RWPE1 (cell line): ENCODE measurements at regions not wholly inside any gene's neighbourhood (a gene's known extent, or its start where the extent isn't known, plus 50 kb on each side); places are given as distances from the start of the nearest gene placed in this dataset.

Source experiments
- CTCF ChIA-PET: fragments of 350-600 bp; sonication (Branson Sonifier 250); formaldehyde crosslinking; extraction: SDS; loops from one replicate; lab custom pipeline; 2021; lab: Yijun Ruan, JAX
- POLR2A ChIA-PET: fragments of 400-600 bp; formaldehyde crosslinking; extraction: SDS; loops from one replicate; lab custom pipeline; 2020; ENCODE audit warnings: antibody characterized with exemption; ENCODE audit not compliant: low non-redundant PET; lab: Yijun Ruan, JAX
- DNase-seq: peaks from one replicate; pipeline ENCODE4 v3.0.0; 2012; ENCODE audit warnings: low spot score
- H3K27ac ChIP-seq: fragments of 450-650 bp; 2 replicates; pipeline ENCODE4 v1.5.1; 2017
- CTCF ChIP-seq: fragments of 450-650 bp; conservative IDR thresholded peaks from 2 replicates; pipeline ENCODE4 v1.5.1; 2017; ENCODE audit warnings: low read depth, mild to moderate bottlenecking

DNA sequence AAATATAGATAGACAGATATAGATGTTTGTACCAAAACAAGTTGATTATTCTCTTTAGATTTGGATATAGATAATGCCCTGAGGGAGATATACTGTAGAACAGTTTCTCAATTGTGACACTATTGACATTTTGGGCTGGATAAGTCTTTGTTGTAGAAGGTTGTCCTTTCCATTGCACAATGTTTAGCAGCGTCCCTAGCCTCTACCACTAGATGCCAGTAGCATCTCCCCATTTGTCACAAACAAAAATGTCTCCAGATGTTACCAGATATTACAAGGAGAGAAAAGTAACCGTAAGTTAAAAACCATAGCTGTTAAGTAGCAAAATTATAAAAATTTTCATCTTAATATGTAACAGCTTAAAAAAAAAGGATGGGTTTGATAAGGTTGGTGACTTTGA is 2595.3 kb downstream of the ARAP2 start:
- no peak overlapping the region for H3K27ac ChIP-seq
- peak; percentile 40; the same call in 1 of the 2 replicates for TF ChIP-seq CTCF
- POLR2A ChIA-PET = no interaction called here
- DNase-seq = no peak
- CTCF ChIA-PET = interaction anchor here (0.6 kb wide), 1 partner anchor 372 kb away, joined by 3 read pairs; no protein-coding TSS in a partner anchor

- DNase-seq = no peak
- H3K27ac ChIP-seq = no peak overlapping the region
- CTCF ChIA-PET = interaction anchor here (0.6 kb wide), 1 partner anchor 372 kb away, joined by 3 read pairs; no protein-coding TSS in a partner anchor
- TF ChIP-seq CTCF = no peak
- POLR2A ChIA-PET = no interaction called here
These were observed 2594.8 kb downstream of the ARAP2 start for GRCh38 chr4:33649471-33649870.

GRCh38 chr4:33650036-33650435 is 2594.3 kb downstream of the ARAP2 start:
- TF ChIP-seq CTCF = no peak
- H3K27ac ChIP-seq = no peak overlapping the region
- no peak for DNase-seq
- POLR2A ChIA-PET = no interaction called here
- CTCF ChIA-PET = no interaction called here

DNA sequence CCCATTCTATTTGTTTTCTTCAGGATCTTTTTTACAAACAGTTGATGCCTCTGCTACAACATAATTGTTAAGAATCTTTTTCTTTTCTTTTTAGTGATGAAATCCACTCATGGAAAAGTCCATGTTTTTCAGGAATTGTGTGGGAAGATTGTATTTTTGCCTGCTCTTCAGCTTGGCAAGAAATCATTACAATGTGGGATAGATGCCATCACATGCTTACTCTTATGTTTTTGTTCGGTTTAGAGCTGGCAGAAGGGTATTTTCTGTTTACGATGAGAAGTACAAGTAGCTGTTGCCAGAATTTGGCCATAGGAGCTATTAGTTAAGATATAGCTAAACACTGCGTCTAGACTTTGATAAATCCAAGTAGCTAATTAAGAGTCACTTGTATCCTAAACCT is 2585.3 kb downstream of the ARAP2 start:
- CTCF ChIA-PET = interaction anchor here (0.7 kb wide), 1 partner anchor 1077 kb away, joined by 4 read pairs; no protein-coding TSS in a partner anchor
- no peak for TF ChIP-seq CTCF

GRCh38 chr4:33661636-33662035 is 2582.7 kb downstream of the ARAP2 start:
- CTCF ChIA-PET = no interaction called here
- TF ChIP-seq CTCF = no peak
- H3K27ac ChIP-seq = no peak overlapping the region
- POLR2A ChIA-PET = no interaction called here
- no peak for DNase-seq

More for the DNA sequence above, 2585.3 kb downstream of the ARAP2 start:
- H3K27ac ChIP-seq = no peak overlapping the region
- no peak for DNase-seq
- POLR2A ChIA-PET = no interaction called here

DNA sequence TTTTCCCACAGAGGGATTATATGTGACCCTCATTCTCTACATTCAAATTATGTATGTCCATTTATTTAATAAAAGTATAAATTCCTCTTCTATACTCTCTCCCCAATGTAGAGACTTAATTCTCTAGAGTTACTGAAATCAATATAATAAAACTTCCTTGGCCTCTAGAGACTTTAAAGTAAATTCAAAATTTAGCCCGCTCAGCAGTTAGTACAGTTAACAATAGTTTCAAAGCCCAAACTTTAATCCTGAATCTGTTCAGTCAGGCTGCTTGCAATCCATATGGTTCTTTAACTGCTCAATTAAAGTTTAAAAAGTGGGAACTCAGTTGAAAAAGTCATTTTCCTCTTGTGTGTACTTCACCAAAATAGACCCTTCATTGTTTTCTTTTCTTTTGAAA is 2558.4 kb downstream of the ARAP2 start:
- no peak overlapping the region for H3K27ac ChIP-seq
- POLR2A ChIA-PET = no interaction called here
- DNase-seq = no peak
- CTCF ChIA-PET = no interaction called here
- TF ChIP-seq CTCF = no peak

GRCh38 chr4:33696041-33696440 is 2548.3 kb downstream of the ARAP2 start:
- DNase-seq = no peak
- POLR2A ChIA-PET = no interaction called here
- TF ChIP-seq CTCF = no peak
- H3K27ac ChIP-seq = no peak overlapping the region
- CTCF ChIA-PET = no interaction called here
